SK-N-SH (cell line): ENCODE measurements at regions not wholly inside any gene's neighbourhood (a gene's known extent, or its start where the extent isn't known, plus 50 kb on each side); places are given as distances from the start of the nearest gene placed in this dataset.

Source experiments
- CTCF ChIA-PET: fragments of 300-600, 350-600 bp; formaldehyde crosslinking; extraction: SDS; loops from one replicate; lab custom pipeline; 2021; lab: Yijun Ruan, JAX
- POLR2A ChIA-PET: fragments of 350-600 bp; sonication (Branson Sonifier 250); formaldehyde crosslinking; extraction: SDS; loops from one replicate; lab custom pipeline; 2020; ENCODE audit warnings: antibody characterized with exemption, inconsistent platforms; lab: Yijun Ruan, JAX
- DNase-seq: peaks from one replicate; pipeline ENCODE4 v3.0.0; 2012
- H2AFZ ChIP-seq: fragments of 200-600 bp; sonication (generic); 2 replicates; pipeline ENCODE4 v1.8.1; 2016; ENCODE audit warnings: antibody characterized with exemption, mild to moderate bottlenecking, low read depth
- H3F3A ChIP-seq: fragments of 200-600 bp; sonication (generic); replicated peaks from 2 replicates; pipeline ENCODE3; 2016; ENCODE audit warnings: antibody characterized with exemption, mild to moderate bottlenecking; ENCODE audit not compliant: insufficient read depth
- H3K27ac ChIP-seq, 2 experiments: fragments of 200-500 bp in 1 of 2; fragments of 200-600 bp in 1 of 2; sonication (Bioruptor generic) in 1 of 2; sonication (generic), shearing (Covaris generic) in 1 of 2; 2 replicates each; pipeline versions ENCODE4 v1.5.1 to v1.6.1; 2014 to 2016; ENCODE audit warnings: low read depth in 2 of 2, inconsistent platforms in 1 of 2, low read length in 1 of 2, mild to moderate bottlenecking in 1 of 2, mixed read lengths in 1 of 2
- H3K27me3 ChIP-seq: fragments of 200-600 bp; sonication (generic), shearing (Covaris generic); 2 replicates; pipeline ENCODE4 v1.6.1; 2016; ENCODE audit warnings: mixed run types; ENCODE audit not compliant: insufficient read depth
- H3K36me3 ChIP-seq, 2 experiments: fragments of 200-500 bp in 1 of 2; fragments of 200-600 bp in 1 of 2; sonication (Bioruptor generic) in 1 of 2; sonication (generic) in 1 of 2; replicated peaks in 1 of 2; 2 replicates each; pipeline versions ENCODE3 to v1.5.1; 2014 to 2016; ENCODE audit warnings: low read length in 1 of 2, mild to moderate bottlenecking in 1 of 2; ENCODE audit not compliant: insufficient read depth in 2 of 2, control insufficient read depth in 1 of 2
- H3K4me1 ChIP-seq, 2 experiments: fragments of 200-500 bp in 1 of 2; fragments of 200-600 bp in 1 of 2; sonication (Bioruptor generic) in 1 of 2; sonication (generic), shearing (Covaris generic) in 1 of 2; 2 replicates each; pipeline versions ENCODE4 v1.5.1 to v1.6.1; 2014 to 2016; ENCODE audit warnings: low read depth in 1 of 2, low read length in 1 of 2, mixed run types in 1 of 2; ENCODE audit not compliant: insufficient read depth in 2 of 2, control insufficient read depth in 1 of 2
- H3K4me2 ChIP-seq: fragments of 200-600 bp; sonication (generic), shearing (Covaris generic); 2 replicates; pipeline ENCODE4 v1.6.1; 2017; ENCODE audit warnings: mixed run types
- H3K4me3 ChIP-seq, 2 experiments: fragments of 200-500 bp in 1 of 2; fragments of 200-600 bp in 1 of 2; sonication (Bioruptor generic) in 1 of 2; sonication (generic), shearing (Covaris generic) in 1 of 2; 2 replicates each; pipeline versions ENCODE4 v1.5.1 to v1.8.1; 2014 to 2016; ENCODE audit warnings: low read depth in 2 of 2, inconsistent platforms in 1 of 2, low read length in 1 of 2, mild to moderate bottlenecking in 1 of 2, mixed read lengths in 1 of 2, moderate library complexity in 1 of 2
- H3K79me2 ChIP-seq: fragments of 200-600 bp; sonication (generic); 2 replicates; pipeline ENCODE4 v1.8.1; 2017; ENCODE audit warnings: mild to moderate bottlenecking; ENCODE audit not compliant: insufficient read depth
- H3K9ac ChIP-seq: fragments of 200-600 bp; sonication (generic); 2 replicates; pipeline ENCODE4 v1.6.1; 2017; ENCODE audit warnings: mixed run types
- H3K9me2 ChIP-seq: fragments of 200-600 bp; sonication (generic); 2 replicates; pipeline ENCODE4 v1.6.1; 2017; ENCODE audit warnings: mixed run types
- H3K9me3 ChIP-seq: fragments of 200-600 bp; sonication (generic); 2 replicates; pipeline ENCODE4 v1.6.1; 2017; ENCODE audit warnings: mixed run types, mild to moderate bottlenecking, moderate library complexity
- H4K20me1 ChIP-seq: fragments of 200-600 bp; sonication (generic); 2 replicates; pipeline ENCODE4 v1.6.1; 2017; ENCODE audit warnings: mild to moderate bottlenecking, mixed run types; ENCODE audit not compliant: insufficient read depth
- CHD2 ChIP-seq: fragments of 150-350 bp; IDR thresholded peaks from 2 replicates; pipeline ENCODE4 v1.6.1; 2018; ENCODE audit warnings: low read length; ENCODE audit not compliant: partially characterized antibody
- ELF1 ChIP-seq: IDR thresholded peaks from 2 replicates; pipeline ENCODE4 v1.4.0; 2012
- EZH2phosphoT487 ChIP-seq: fragments of 200-600 bp; sonication (generic); IDR thresholded peaks from 2 replicates; pipeline ENCODE4 v1.6.1; 2017; ENCODE audit warnings: low read depth, mixed run types, mild to moderate bottlenecking, antibody characterized with exemption, moderate library complexity, borderline replicate concordance
- GATA2 ChIP-seq: sonication (generic); formaldehyde crosslinking; IDR thresholded peaks from 2 replicates; pipeline ENCODE4 v1.5.0; 2020; ENCODE audit warnings: mild to moderate bottlenecking, missing genetic modification reagents
- IRF3 ChIP-seq: fragments of 150-350 bp; IDR thresholded peaks from 2 replicates; pipeline ENCODE4 v1.6.1; 2016; ENCODE audit warnings: mild to moderate bottlenecking, low read depth, low read length
- MAX ChIP-seq: IDR thresholded peaks from 2 replicates; pipeline ENCODE4 v1.4.0; 2012; ENCODE audit warnings: low read depth
- NRF1 ChIP-seq: IDR thresholded peaks from 2 replicates; pipeline ENCODE4 v1.6.1; 2012; ENCODE audit warnings: low read depth, mild to moderate bottlenecking, low read length
- RAD21 ChIP-seq: IDR thresholded peaks from 2 replicates; pipeline ENCODE4 v1.6.1; 2012; ENCODE audit warnings: mild to moderate bottlenecking, low read length
- REST ChIP-seq: IDR thresholded peaks from 2 replicates; pipeline ENCODE4 v1.6.1; 2012; ENCODE audit warnings: mild to moderate bottlenecking, low read depth, low read length, moderate library complexity
- SMC3 ChIP-seq: IDR thresholded peaks from 2 replicates; pipeline ENCODE4 v1.6.1; 2012; ENCODE audit warnings: low read depth, low read length, improper control_type of control experiment
- WGBS: methylation state at CpG from one replicate; pipeline ENCODE4 v1.1.6; 2017; ENCODE audit warnings: low lambda C conversion rate; 5-methylcytosine and 5-hydroxymethylcytosine counted together

- H3K79me2 ChIP-seq = no peaks in the 10 kb centered on the region
- H3K4me2 ChIP-seq = no peak overlapping the region
- no peak for TF ChIP-seq NRF1
- TF ChIP-seq IRF3 = no peak
- TF ChIP-seq ELF1 = no peak
- TF ChIP-seq CHD2 = no peak
- TF ChIP-seq RAD21 = peak; percentile 38
- no peaks in the 10 kb centered on the region for H4K20me1 ChIP-seq
- 89% methylated on average over 11 of the region's 11 CpGs for WGBS
- no peaks in the 10 kb centered on the region for H3K9me2 ChIP-seq
- no peak overlapping the region for H3K4me3 ChIP-seq
- ChIA-PET POLR2A (interaction anchor here (1.0 kb wide), 1 partner anchor 60 kb away, joined by 3 read pairs; the partner anchor contains the start of gene YWHAQ), CTCF (interaction anchor here (1.1 to 1.9 kb wide), 3 partner anchors 8 to 123 kb away, joined by 4 to 5 read pairs (median 4); no protein-coding TSS in a partner anchor)
- H3K27me3 ChIP-seq = no peaks in the 10 kb centered on the region
- no peaks in the 10 kb centered on the region for H3K9me3 ChIP-seq
- H3K4me1 ChIP-seq = no peaks in the 10 kb centered on the region
- H3K9ac ChIP-seq = no peak overlapping the region
- H3K27ac ChIP-seq = no peak overlapping the region
- DNase-seq = peak; percentile 56
- no peaks in the 10 kb centered on the region for H3F3A ChIP-seq
- H2AFZ ChIP-seq = no peak overlapping the region
- H3K36me3 ChIP-seq = no peaks in the 10 kb centered on the region
These were observed 60.1 kb upstream of the YWHAQ start for GRCh38 chr2:9690716-9691498.

- Histone ChIP-seq H3K27me3 (no peaks in the 10 kb centered on the region), H2AFZ (peak overlapping the region; percentile 60; the same call in 1 of the 2 replicates), H3K4me1 (no peaks in the 10 kb centered on the region), H3K79me2 (no peaks in the 10 kb centered on the region), H3K9me3 (no peaks in the 10 kb centered on the region), H3K4me3 (no peak overlapping the region), H3K36me3 (no peaks in the 10 kb centered on the region), H3K9me2 (no peaks in the 10 kb centered on the region), H3K27ac (peak overlapping the region in 1 of 2 experiments; percentile 32; a peak in 2 of 4 replicates), H3F3A (no peaks in the 10 kb centered on the region), H4K20me1 (no peaks in the 10 kb centered on the region), H3K4me2 (0 out of 2 replicates have a peak overlapping the region, but pooled peaks have one; percentile 10), H3K9ac (no peak overlapping the region)
- peak; percentile 14 for DNase-seq
- CTCF ChIA-PET = interaction anchor here (0.6 to 1.3 kb wide), 3 partner anchors 12 to 977 kb away, joined by 3 to 4 read pairs (median 3); no protein-coding TSS in a partner anchor
- POLR2A ChIA-PET = no interaction called here
- 90% methylated on average over 20 of the region's 20 CpGs for WGBS
- TF ChIP-seq REST (no peak), MAX (no peak), GATA2 (CRISPR knock-in tag) (no peak), RAD21 (no peak), SMC3 (no peak), EZH2phosphoT487 (no peak)
- TF ChIP-seq, all 33 proteins: peak for 0
These were observed 61.8 kb upstream of the YWHAQ start for GRCh38 chr2:9692456-9693195.
